ENCODE measurements at regions not wholly inside any gene's neighbourhood (a gene's known extent, or its start where the extent isn't known, plus 50 kb on each side); places are given as distances from the start of the nearest gene placed in this dataset.

GRCh38 chr9:126225611-126226609 lies 100.7 kb upstream of the MVB12B start:
- DNase-seq = no peak

- DNase-seq = no peak
Measured at GRCh38 chr9:126226991-126227936, 99.4 kb upstream of the MVB12B start.

- DNase-seq = no peak
Measured at GRCh38 chr9:126228111-126228780, 98.4 kb upstream of the MVB12B start.

GRCh38 chr9:126228781-126229444 lies 97.7 kb upstream of the MVB12B start:
- peak; percentile 21 to 70 for DNase-seq

GRCh38 chr9:126229501-126229900 lies 97.1 kb upstream of the MVB12B start:
- DNase-seq = no peak

GRCh38 chr9:126230692-126231091 lies 95.9 kb upstream of the MVB12B start:
- no peak for DNase-seq

GRCh38 chr9:126232461-126232860 lies 94.2 kb upstream of the MVB12B start:
- DNase-seq = no peak

- DNase-seq = no peak
Measured at GRCh38 chr9:126233175-126233574, 93.5 kb upstream of the MVB12B start.

GRCh38 chr9:126233913-126234525 lies 92.6 kb upstream of the MVB12B start:
- no peak for DNase-seq

GRCh38 chr9:126234681-126235335 lies 91.8 kb upstream of the MVB12B start:
- no peak for DNase-seq

GRCh38 chr9:126235336-126236243 lies 91.0 kb upstream of the MVB12B start:
- DNase-seq = no peak

GRCh38 chr9:126236273-126236672 lies 90.4 kb upstream of the MVB12B start:
- no peak for DNase-seq

- no peak for DNase-seq
Measured at GRCh38 chr9:126238415-126238814, 88.2 kb upstream of the MVB12B start.

- no peak for DNase-seq
Measured at GRCh38 chr9:126239515-126239914, 87.1 kb upstream of the MVB12B start.

- DNase-seq = no peak
Measured at GRCh38 chr9:126240835-126241234, 85.8 kb upstream of the MVB12B start.

- no peak for DNase-seq
Measured at GRCh38 chr9:126248680-126249079, 77.9 kb upstream of the MVB12B start.

- no peak for DNase-seq
Measured at GRCh38 chr9:126261584-126262356, 64.9 kb upstream of the MVB12B start.

- DNase-seq = no peak
Measured at GRCh38 chr9:126262738-126263137, 63.9 kb upstream of the MVB12B start.

- DNase-seq = no peak
Measured at GRCh38 chr9:126270556-126270955, 56.1 kb upstream of the MVB12B start.

Data from NCI-H446 (cell line).